IMR-90 (cell line): ENCODE measurements at regions not wholly inside any gene's neighbourhood (a gene's known extent, or its start where the extent isn't known, plus 50 kb on each side); places are given as distances from the start of the nearest gene placed in this dataset.

Experiments used
- ATAC-seq: fragments of 200-7000 bp; cut with Tn5 transposase; 2 replicates; pipeline ENCODE4 v1.9.1; 2020; ENCODE audit warnings: low read depth, mild to moderate bottlenecking, moderate library complexity
- BruUV-seq: library from RNA; stranded (reverse); fragments of 400-500 nt; replicated peaks from 2 replicates; lab custom pipeline; 2021; lab: Mats Ljungman, UMichigan
- CTCF ChIA-PET: fragments of 300-600 bp; formaldehyde crosslinking; extraction: SDS; loops from one replicate; lab custom pipeline; 2021; ENCODE audit warnings: antibody characterized with exemption; lab: Yijun Ruan, JAX
- POLR2A ChIA-PET: fragments of 300-600 bp; sonication (Branson Sonifier 250); formaldehyde crosslinking; loops from one replicate; lab custom pipeline; 2022; ENCODE audit warnings: antibody characterized with exemption; ENCODE audit not compliant: unreplicated experiment; lab: Charles Lee
- DNase-seq: peaks from one replicate; pipeline ENCODE4 v3.0.0; 2013
- H2AFZ ChIP-seq: replicated peaks from 2 replicates; pipeline ENCODE3; 2013; ENCODE audit warnings: low read length, mild to moderate bottlenecking; ENCODE audit not compliant: poor library complexity
- H2AK5ac ChIP-seq: 2 replicates; pipeline ENCODE4 v1.6.1; 2013; ENCODE audit warnings: low read depth, low read length, inconsistent platforms
- H2AK9ac ChIP-seq: replicated peaks from 2 replicates; pipeline ENCODE3; 2013; ENCODE audit warnings: mild to moderate bottlenecking, low read depth, low read length, moderate library complexity; ENCODE audit not compliant: poor library complexity
- H2BK120ac ChIP-seq: 2 replicates; pipeline ENCODE4 v1.6.1; 2013; ENCODE audit warnings: low read depth, low read length, inconsistent platforms
- H2BK15ac ChIP-seq: 3 replicates; pipeline ENCODE4 v1.6.1; 2013; ENCODE audit warnings: low read depth, low read length, inconsistent platforms
- H2BK20ac ChIP-seq: 2 replicates; pipeline ENCODE4 v1.6.1; 2013; ENCODE audit warnings: low read depth, mild to moderate bottlenecking, inconsistent platforms, low read length, moderate library complexity
- H2BK5ac ChIP-seq: 2 replicates; pipeline ENCODE4 v1.6.1; 2013; ENCODE audit warnings: mild to moderate bottlenecking, low read depth, low read length, inconsistent platforms; ENCODE audit not compliant: poor library complexity, severe bottlenecking
- H3K14ac ChIP-seq: replicated peaks from 2 replicates; pipeline ENCODE4 v1.6.1; 2013; ENCODE audit warnings: low read depth, low read length, inconsistent platforms
- H3K18ac ChIP-seq: 2 replicates; pipeline ENCODE4 v1.6.1; 2013; ENCODE audit warnings: low read depth, low read length, control low read depth
- H3K23ac ChIP-seq: 2 replicates; pipeline ENCODE4 v1.6.1; 2013; ENCODE audit warnings: low read depth, low read length, inconsistent platforms
- H3K27ac ChIP-seq: 2 replicates; pipeline ENCODE4 v1.5.1; 2013; ENCODE audit warnings: mild to moderate bottlenecking, control low read depth, low read length; ENCODE audit not compliant: insufficient read depth
- H3K27me3 ChIP-seq: 2 replicates; pipeline ENCODE4 v1.6.1; 2013; ENCODE audit warnings: low read length; ENCODE audit not compliant: control insufficient read depth, insufficient read depth
- H3K36me3 ChIP-seq: 2 replicates; pipeline ENCODE4 v1.6.1; 2013; ENCODE audit warnings: low read length, mixed read lengths; ENCODE audit not compliant: control insufficient read depth, insufficient read depth
- H3K4ac ChIP-seq: 2 replicates; pipeline ENCODE4 v1.6.1; 2013; ENCODE audit warnings: low read depth, low read length, inconsistent platforms
- H3K4me1 ChIP-seq: 2 replicates; pipeline ENCODE4 v1.6.1; 2013; ENCODE audit warnings: low read length, mixed read lengths; ENCODE audit not compliant: control insufficient read depth, insufficient read depth
- H3K4me2 ChIP-seq: 2 replicates; pipeline ENCODE4 v1.6.1; 2013; ENCODE audit warnings: low read depth, mild to moderate bottlenecking, control low read depth, low read length, moderate library complexity
- H3K4me3 ChIP-seq: 2 replicates; pipeline ENCODE4 v1.5.1; 2013; ENCODE audit warnings: low read depth, mild to moderate bottlenecking, control low read depth, low read length, moderate library complexity; ENCODE audit not compliant: insufficient read depth
- H3K56ac ChIP-seq: 2 replicates; pipeline ENCODE4 v1.6.1; 2013; ENCODE audit warnings: low read length, inconsistent platforms; ENCODE audit not compliant: insufficient read depth; ENCODE audit errors: extremely low read depth
- H3K79me1 ChIP-seq, 2 experiments: 2 replicates each; pipeline ENCODE4 v1.6.1; 2013; ENCODE audit warnings: low read length in 2 of 2, inconsistent platforms in 1 of 2, low read depth in 1 of 2
- H3K9ac ChIP-seq: 2 replicates; pipeline ENCODE4 v1.6.1; 2013; ENCODE audit warnings: low read depth, low read length, control low read depth
- H3K9me1 ChIP-seq: 2 replicates; pipeline ENCODE4 v1.6.1; 2013; ENCODE audit warnings: low read length, inconsistent platforms; ENCODE audit not compliant: insufficient read depth
- H3K9me3 ChIP-seq: 2 replicates; pipeline ENCODE4 v1.6.1; 2013; ENCODE audit warnings: low read length; ENCODE audit not compliant: control insufficient read depth, insufficient read depth
- H4K20me1 ChIP-seq: 2 replicates; pipeline ENCODE4 v1.6.1; 2013; ENCODE audit warnings: low read length, inconsistent platforms; ENCODE audit not compliant: insufficient read depth
- H4K5ac ChIP-seq: 2 replicates; pipeline ENCODE4 v1.6.1; 2013; ENCODE audit warnings: mild to moderate bottlenecking, low read depth, low read length, control low read depth
- H4K8ac ChIP-seq, 2 experiments: 2 replicates each; pipeline ENCODE4 v1.6.1; 2013; ENCODE audit warnings: low read depth in 2 of 2, low read length in 2 of 2, control low read depth in 1 of 2, inconsistent platforms in 1 of 2
- H4K91ac ChIP-seq: 2 replicates; pipeline ENCODE4 v1.6.1; 2013; ENCODE audit warnings: low read depth, low read length, inconsistent platforms; ENCODE audit not compliant: insufficient read depth
- BHLHE40 ChIP-seq: fragments of 150-350 bp; IDR thresholded peaks from 2 replicates; pipeline ENCODE4 v1.6.1; 2016; ENCODE audit warnings: mild to moderate bottlenecking, low read depth, low read length
- CEBPB ChIP-seq: IDR thresholded peaks from 2 replicates; pipeline ENCODE4 v1.6.1; 2012; ENCODE audit warnings: low read depth, low read length, improper control_type of control experiment
- CHD1 ChIP-seq: IDR thresholded peaks from 2 replicates; pipeline ENCODE4 v1.6.1; 2012; ENCODE audit warnings: low read depth, low read length, improper control_type of control experiment
- CTCF ChIP-seq: conservative IDR thresholded peaks from 2 replicates; pipeline ENCODE4 v1.5.1; 2012; ENCODE audit warnings: mild to moderate bottlenecking, low read depth, low read length, improper control_type of control experiment
- FOS ChIP-seq: fragments of 150-350 bp; IDR thresholded peaks from 2 replicates; pipeline ENCODE4 v1.6.1; 2016; ENCODE audit warnings: low read depth, low read length
- MAFK ChIP-seq: IDR thresholded peaks from 2 replicates; pipeline ENCODE4 v1.6.1; 2012; ENCODE audit warnings: low read depth, low read length, improper control_type of control experiment
- MAZ ChIP-seq: IDR thresholded peaks from 2 replicates; pipeline ENCODE4 v1.6.1; 2012; ENCODE audit warnings: low read depth, mild to moderate bottlenecking, low read length, improper control_type of control experiment, moderate library complexity, borderline replicate concordance
- MXI1 ChIP-seq: IDR thresholded peaks from 2 replicates; pipeline ENCODE4 v1.6.1; 2012; ENCODE audit warnings: low read depth, mild to moderate bottlenecking, low read length, moderate library complexity, borderline replicate concordance
- NFE2L2 ChIP-seq: fragments of 150-350 bp; IDR thresholded peaks from 2 replicates; pipeline ENCODE4 v1.6.1; 2016; ENCODE audit warnings: low read depth, mild to moderate bottlenecking, low read length
- POLR2A ChIP-seq: IDR thresholded peaks from 2 replicates; pipeline ENCODE4 v1.6.1; 2012; ENCODE audit warnings: mild to moderate bottlenecking, low read depth, low read length
- RAD21 ChIP-seq: IDR thresholded peaks from 2 replicates; pipeline ENCODE4 v1.6.1; 2012; ENCODE audit warnings: low read length, improper control_type of control experiment
- RCOR1 ChIP-seq: IDR thresholded peaks from 2 replicates; pipeline ENCODE4 v1.6.1; 2012; ENCODE audit warnings: mild to moderate bottlenecking, low read length, improper control_type of control experiment; ENCODE audit not compliant: insufficient replicate concordance
- RFX5 ChIP-seq: IDR thresholded peaks from 2 replicates; pipeline ENCODE4 v1.8.0; 2012; ENCODE audit warnings: low read depth, mild to moderate bottlenecking, low read length, moderate library complexity
- SMC3 ChIP-seq: fragments of 150-350 bp; IDR thresholded peaks from 2 replicates; pipeline ENCODE4 v1.6.1; 2016; ENCODE audit warnings: low read depth, mild to moderate bottlenecking, antibody characterized with exemption, low read length, moderate library complexity
- USF2 ChIP-seq: fragments of 150-350 bp; IDR thresholded peaks from 2 replicates; pipeline ENCODE4 v1.6.1; 2017; ENCODE audit warnings: mild to moderate bottlenecking, antibody characterized with exemption, low read length, low read depth
- WGBS, 2 experiments: methylation state at CpG; one replicate each; pipeline versions ENCODE4 v1.1.5 to v1.1.7; 2013; ENCODE audit warnings: missing lambda C conversion rate in 2 of 2; ENCODE audit not compliant: insufficient read length in 1 of 2; ENCODE audit errors: extremely low coverage in 2 of 2; 5-methylcytosine and 5-hydroxymethylcytosine counted together
- dilution Hi-C: fragments of 300-500 bp; cut with HindIII; formaldehyde crosslinking; loops from one replicate; pipeline ENCODE4 v1.14.3; 2018; ENCODE audit warnings: low sequenced_read_pairs; ENCODE audit not compliant: unreplicated experiment
- in situ Hi-C: fragments of 300-500 bp; cut with MboI; formaldehyde crosslinking; loops from 3 replicates; pipeline ENCODE4 v1.14.3; 2019; ENCODE audit warnings: low sequenced_read_pairs, inconsistent platforms, mixed read lengths
- intact Hi-C: fragments of 100-400 bp; cut with micrococcal nuclease; formaldehyde crosslinking; loops from 2 replicates; pipeline ENCODE4 v1.10.0; 2022
- TF ChIP-seq, protein P1 (sequence below): fragments of 150-350 bp; IDR thresholded peaks from 2 replicates; pipeline ENCODE4 v1.6.1; 2016; ENCODE audit warnings: low read depth, mild to moderate bottlenecking, low read length, moderate library complexity, borderline replicate concordance

GRCh38 chr1:5504364-5504740 is 487.9 kb downstream of the NPHP4 start:
- Histone ChIP-seq H3K9me1 (no peaks in the 10 kb centered on the region), H4K91ac (no peak overlapping the region), H3K9me3 (peaks cover 5% of the 10 kb centered on the region; the same call in 1 of the 2 replicates), H3K23ac (no peak overlapping the region), H2BK120ac (no peak overlapping the region), H2BK20ac (no peak overlapping the region), H3K27ac (no peak overlapping the region), H3K4me1 (no peaks in the 10 kb centered on the region), H3K4me3 (no peak overlapping the region), H2AK5ac (no peak overlapping the region), H2AFZ (no peak overlapping the region), H4K20me1 (no peaks in the 10 kb centered on the region), H4K5ac (no peak overlapping the region), H3K4me2 (no peak overlapping the region), H3K18ac (no peak overlapping the region), H3K79me1 (no peaks in the 10 kb centered on the region), H2AK9ac (no peak overlapping the region), H2BK5ac (no peak overlapping the region), H3K36me3 (no peaks in the 10 kb centered on the region), H4K8ac (no peak overlapping the region), H3K56ac (no peak overlapping the region), H3K27me3 (no peaks in the 10 kb centered on the region), H3K9ac (no peak overlapping the region), H3K4ac (no peak overlapping the region), H3K14ac (no peak overlapping the region), H2BK15ac (no peak overlapping the region)
- intact Hi-C loops, result no loop called here
- POLR2A ChIA-PET, result no interaction called here
- CTCF ChIA-PET, result no interaction called here
- dilution Hi-C loops, result no loop called here
- 9% methylated on average over 4 of the region's 8 CpGs; no CpG with 5 or more reads in 1 of the 2 experiments for WGBS, 2 experiments
- DNase-seq (no peak), ATAC-seq (no peak)
- no TSS peak for BruUV-seq
- in situ Hi-C loops, result loop anchor here (25.0 kb wide), 1 partner anchor 833 kb away; no protein-coding TSS in a partner anchor
- TF ChIP-seq USF2, result no peak
- no peak for TF ChIP-seq MAFK
- TF ChIP-seq RAD21, result no peak
- no peak for TF ChIP-seq FOS
- no peak for TF ChIP-seq CHD1
- TF ChIP-seq, protein P1, sequence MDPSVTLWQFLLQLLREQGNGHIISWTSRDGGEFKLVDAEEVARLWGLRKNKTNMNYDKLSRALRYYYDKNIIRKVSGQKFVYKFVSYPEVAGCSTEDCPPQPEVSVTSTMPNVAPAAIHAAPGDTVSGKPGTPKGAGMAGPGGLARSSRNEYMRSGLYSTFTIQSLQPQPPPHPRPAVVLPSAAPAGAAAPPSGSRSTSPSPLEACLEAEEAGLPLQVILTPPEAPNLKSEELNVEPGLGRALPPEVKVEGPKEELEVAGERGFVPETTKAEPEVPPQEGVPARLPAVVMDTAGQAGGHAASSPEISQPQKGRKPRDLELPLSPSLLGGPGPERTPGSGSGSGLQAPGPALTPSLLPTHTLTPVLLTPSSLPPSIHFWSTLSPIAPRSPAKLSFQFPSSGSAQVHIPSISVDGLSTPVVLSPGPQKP, result no peak
- no peak for TF ChIP-seq MAZ
- no peak for TF ChIP-seq RFX5
- no peak for TF ChIP-seq SMC3
- TF ChIP-seq CEBPB, result no peak
- TF ChIP-seq RCOR1, result no peak
- TF ChIP-seq MXI1, result no peak
- no peak for TF ChIP-seq BHLHE40
- no peak for TF ChIP-seq POLR2A
- no peak for TF ChIP-seq CTCF
- no peak for TF ChIP-seq NFE2L2
